ENCODE measurements at regions not wholly inside any gene's neighbourhood (a gene's known extent, or its start where the extent isn't known, plus 50 kb on each side); places are given as distances from the start of the nearest gene placed in this dataset.

DNA sequence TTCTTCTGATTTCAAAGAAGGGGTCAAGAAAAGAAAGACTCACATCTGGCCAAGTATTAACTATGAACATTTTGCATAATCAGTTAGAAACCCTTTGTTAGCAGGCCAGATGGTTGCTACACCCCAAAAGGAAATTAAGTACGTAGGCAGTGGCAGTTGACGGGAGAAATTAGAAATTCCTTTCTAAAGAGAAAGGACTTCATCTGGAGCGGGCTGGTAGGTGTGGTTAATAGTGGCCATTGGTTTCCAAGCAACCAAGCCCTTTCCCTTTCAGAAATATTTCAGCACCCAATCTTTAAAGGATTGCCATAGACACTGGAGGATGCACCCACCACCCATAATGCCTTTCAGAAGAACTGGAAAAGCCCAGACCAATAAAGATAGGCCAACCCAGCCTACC, 235.7 kb upstream of the LDB2 start:
- no peaks in the 10 kb centered on the region for H3K79me2 ChIP-seq (ENCODE audit: low read depth)
- H3K4me1 ChIP-seq (replicated peaks; ENCODE audit: insufficient read depth), result no peaks in the 10 kb centered on the region
- no peaks in the 10 kb centered on the region for H3K9me2 ChIP-seq (ENCODE audit: insufficient read depth)
- no peak for DNase-seq
- no TSS peak for BruUV-seq (replicated peaks)
- CTCF ChIA-PET, result no interaction called here
- H3K4me2 ChIP-seq, result no peak overlapping the region
- H3K9me3 ChIP-seq (ENCODE audit: insufficient read depth, low read depth), result no peaks in the 10 kb centered on the region
- no peak overlapping the region for H3K4me3 ChIP-seq
- TF ChIP-seq EZH2 (IDR thresholded peaks at IDR 0.05; ENCODE audit: low read depth), result no peak
- TF ChIP-seq, protein P1, sequence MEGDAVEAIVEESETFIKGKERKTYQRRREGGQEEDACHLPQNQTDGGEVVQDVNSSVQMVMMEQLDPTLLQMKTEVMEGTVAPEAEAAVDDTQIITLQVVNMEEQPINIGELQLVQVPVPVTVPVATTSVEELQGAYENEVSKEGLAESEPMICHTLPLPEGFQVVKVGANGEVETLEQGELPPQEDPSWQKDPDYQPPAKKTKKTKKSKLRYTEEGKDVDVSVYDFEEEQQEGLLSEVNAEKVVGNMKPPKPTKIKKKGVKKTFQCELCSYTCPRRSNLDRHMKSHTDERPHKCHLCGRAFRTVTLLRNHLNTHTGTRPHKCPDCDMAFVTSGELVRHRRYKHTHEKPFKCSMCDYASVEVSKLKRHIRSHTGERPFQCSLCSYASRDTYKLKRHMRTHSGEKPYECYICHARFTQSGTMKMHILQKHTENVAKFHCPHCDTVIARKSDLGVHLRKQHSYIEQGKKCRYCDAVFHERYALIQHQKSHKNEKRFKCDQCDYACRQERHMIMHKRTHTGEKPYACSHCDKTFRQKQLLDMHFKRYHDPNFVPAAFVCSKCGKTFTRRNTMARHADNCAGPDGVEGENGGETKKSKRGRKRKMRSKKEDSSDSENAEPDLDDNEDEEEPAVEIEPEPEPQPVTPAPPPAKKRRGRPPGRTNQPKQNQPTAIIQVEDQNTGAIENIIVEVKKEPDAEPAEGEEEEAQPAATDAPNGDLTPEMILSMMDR (conservative IDR thresholded peaks at IDR 0.05), result no peak
- intact Hi-C loops (cut with micrococcal nuclease; ENCODE audit: unreplicated experiment), result no loop called here
- no peaks in the 10 kb centered on the region for H4K20me1 ChIP-seq (ENCODE audit: insufficient read depth)
- no peak overlapping the region for H3K27ac ChIP-seq
- POLR2A ChIA-PET (ENCODE audit: unreplicated experiment), result no interaction called here
- H3K36me3 ChIP-seq (ENCODE audit: low read depth), result no peaks in the 10 kb centered on the region
- H2AFZ ChIP-seq, result no peak overlapping the region
- no peaks in the 10 kb centered on the region for H3K27me3 ChIP-seq (ENCODE audit: insufficient read depth, low read depth)
- H3F3A ChIP-seq (ENCODE audit: insufficient read depth, low read depth), result no peaks in the 10 kb centered on the region

DNA sequence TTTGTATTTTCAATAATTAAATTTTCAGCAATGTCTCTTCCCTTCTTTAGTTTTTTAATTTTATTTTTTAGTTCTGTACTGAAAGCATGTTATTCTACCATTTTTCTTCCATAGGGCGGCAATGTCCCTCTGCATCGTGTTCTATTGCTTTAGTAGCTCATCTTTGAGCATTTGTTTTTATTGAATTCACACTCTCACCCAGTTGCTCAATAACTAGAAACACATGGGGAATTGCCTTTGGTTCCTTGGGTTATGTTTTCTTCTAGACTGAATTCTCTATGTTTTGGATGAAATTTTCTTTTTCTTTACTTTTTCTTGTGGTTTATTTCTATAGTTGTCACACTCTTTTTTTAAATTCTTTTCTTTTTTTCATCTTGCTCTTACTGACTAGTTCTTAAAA, 233.8 kb upstream of the LDB2 start:
- Histone ChIP-seq H3K9me2 (ENCODE audit: insufficient read depth) (no peaks in the 10 kb centered on the region), H3K4me2 (no peak overlapping the region), H2AFZ (no peak overlapping the region), H3K27me3 (ENCODE audit: insufficient read depth, low read depth) (no peaks in the 10 kb centered on the region), H3K4me3 (no peak overlapping the region), H3K27ac (no peak overlapping the region), H3K36me3 (ENCODE audit: low read depth) (no peaks in the 10 kb centered on the region), H3K9me3 (ENCODE audit: insufficient read depth, low read depth) (no peaks in the 10 kb centered on the region), H3F3A (ENCODE audit: insufficient read depth, low read depth) (no peaks in the 10 kb centered on the region), H3K79me2 (ENCODE audit: low read depth) (no peaks in the 10 kb centered on the region), H4K20me1 (ENCODE audit: insufficient read depth) (no peaks in the 10 kb centered on the region), H3K4me1 (replicated peaks; ENCODE audit: insufficient read depth) (no peaks in the 10 kb centered on the region)
- no peak for DNase-seq
- POLR2A ChIA-PET (ENCODE audit: unreplicated experiment), result no interaction called here
- TF ChIP-seq, protein P1 (conservative IDR thresholded peaks at IDR 0.05), result no peak
- TF ChIP-seq EZH2 (IDR thresholded peaks at IDR 0.05; ENCODE audit: low read depth), result no peak
- no TSS peak for BruUV-seq (replicated peaks)
- intact Hi-C loops (cut with micrococcal nuclease; ENCODE audit: unreplicated experiment), result no loop called here
- CTCF ChIA-PET, result no interaction called here

DNA sequence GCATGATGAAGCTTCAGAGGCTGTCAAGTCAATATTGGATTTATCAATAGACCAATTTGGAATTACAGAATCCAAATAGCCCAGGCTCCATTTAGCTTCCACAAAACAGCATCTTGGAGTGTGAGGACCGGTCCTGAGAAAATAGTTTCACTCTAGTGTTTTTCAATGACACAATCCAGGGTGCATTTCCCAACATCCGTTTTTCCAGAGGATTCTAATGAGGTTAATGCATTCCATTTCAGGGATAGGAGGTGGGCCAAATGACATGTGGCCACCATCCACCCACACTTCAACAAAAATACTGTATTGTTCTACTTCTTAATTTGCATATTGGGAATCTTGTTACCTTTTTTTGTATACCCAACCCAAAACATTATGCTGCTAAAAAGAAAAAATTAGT, 229.8 kb upstream of the LDB2 start:
- DNase-seq, result no peak
- no peak overlapping the region for H3K27ac ChIP-seq
- no peaks in the 10 kb centered on the region for H3K4me1 ChIP-seq (replicated peaks; ENCODE audit: insufficient read depth)
- BruUV-seq (replicated peaks), result no TSS peak
- no peak overlapping the region for H3K4me2 ChIP-seq
- CTCF ChIA-PET, result no interaction called here
- H3K27me3 ChIP-seq (ENCODE audit: insufficient read depth, low read depth), result no peaks in the 10 kb centered on the region
- no peaks in the 10 kb centered on the region for H3K9me2 ChIP-seq (ENCODE audit: insufficient read depth)
- H3K36me3 ChIP-seq (ENCODE audit: low read depth), result no peaks in the 10 kb centered on the region
- H2AFZ ChIP-seq, result no peak overlapping the region
- POLR2A ChIA-PET (ENCODE audit: unreplicated experiment), result no interaction called here
- intact Hi-C loops (cut with micrococcal nuclease; ENCODE audit: unreplicated experiment), result no loop called here
- H3K9me3 ChIP-seq (ENCODE audit: insufficient read depth, low read depth), result no peaks in the 10 kb centered on the region
- H4K20me1 ChIP-seq (ENCODE audit: insufficient read depth), result no peaks in the 10 kb centered on the region
- TF ChIP-seq EZH2 (IDR thresholded peaks at IDR 0.05; ENCODE audit: low read depth), result no peak
- TF ChIP-seq, protein P1 (conservative IDR thresholded peaks at IDR 0.05), result no peak
- H3K4me3 ChIP-seq, result no peak overlapping the region
- H3K79me2 ChIP-seq (ENCODE audit: low read depth), result no peaks in the 10 kb centered on the region
- no peaks in the 10 kb centered on the region for H3F3A ChIP-seq (ENCODE audit: insufficient read depth, low read depth)
